ENCODE measurements at regions not wholly inside any gene's neighbourhood (a gene's known extent, or its start where the extent isn't known, plus 50 kb on each side); places are given as distances from the start of the nearest gene placed in this dataset.
"Not testable (repeated sequence)": the region's sequence is repeated elsewhere in the genome, so short reads cannot be mapped to it uniquely, and the experiment has no call there.

DNA sequence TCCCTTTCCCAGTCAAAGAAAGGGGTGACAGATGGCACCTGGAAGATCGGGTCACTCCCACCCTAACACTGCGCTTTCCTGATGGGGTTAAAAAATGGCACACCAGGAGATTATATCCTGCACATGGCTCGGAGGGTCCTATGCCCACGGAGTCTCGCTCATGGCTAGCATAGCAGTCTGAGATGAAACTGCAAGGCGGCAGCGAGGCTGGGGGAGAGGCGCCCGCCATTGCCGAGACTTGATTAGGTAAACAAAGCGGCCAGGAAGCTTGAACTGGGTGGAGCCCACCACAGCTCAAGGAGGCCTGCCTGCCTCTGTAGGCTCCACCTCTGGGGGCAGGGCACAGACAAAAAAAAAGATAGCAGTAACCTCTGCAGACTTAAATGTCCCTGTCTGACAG, 875.0 kb upstream of the EPHA5 start:
- TF ChIP-seq, protein P1, sequence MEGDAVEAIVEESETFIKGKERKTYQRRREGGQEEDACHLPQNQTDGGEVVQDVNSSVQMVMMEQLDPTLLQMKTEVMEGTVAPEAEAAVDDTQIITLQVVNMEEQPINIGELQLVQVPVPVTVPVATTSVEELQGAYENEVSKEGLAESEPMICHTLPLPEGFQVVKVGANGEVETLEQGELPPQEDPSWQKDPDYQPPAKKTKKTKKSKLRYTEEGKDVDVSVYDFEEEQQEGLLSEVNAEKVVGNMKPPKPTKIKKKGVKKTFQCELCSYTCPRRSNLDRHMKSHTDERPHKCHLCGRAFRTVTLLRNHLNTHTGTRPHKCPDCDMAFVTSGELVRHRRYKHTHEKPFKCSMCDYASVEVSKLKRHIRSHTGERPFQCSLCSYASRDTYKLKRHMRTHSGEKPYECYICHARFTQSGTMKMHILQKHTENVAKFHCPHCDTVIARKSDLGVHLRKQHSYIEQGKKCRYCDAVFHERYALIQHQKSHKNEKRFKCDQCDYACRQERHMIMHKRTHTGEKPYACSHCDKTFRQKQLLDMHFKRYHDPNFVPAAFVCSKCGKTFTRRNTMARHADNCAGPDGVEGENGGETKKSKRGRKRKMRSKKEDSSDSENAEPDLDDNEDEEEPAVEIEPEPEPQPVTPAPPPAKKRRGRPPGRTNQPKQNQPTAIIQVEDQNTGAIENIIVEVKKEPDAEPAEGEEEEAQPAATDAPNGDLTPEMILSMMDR (conservative IDR thresholded peaks at IDR 0.05 in 1 of 2, IDR thresholded peaks at IDR 0.05 in 1 of 2; ENCODE audit: low read depth in 1 of 2, low read length in 2 of 2), result not testable (repeated sequence)
- not testable (repeated sequence) for TF ChIP-seq EZH2 (IDR thresholded peaks at IDR 0.05; ENCODE audit: low read length, missing control alignments)
